Neural progenitor cell (in vitro differentiated cells): ENCODE measurements at regions not wholly inside any gene's neighbourhood (a gene's known extent, or its start where the extent isn't known, plus 50 kb on each side); places are given as distances from the start of the nearest gene placed in this dataset.

Experiments
- CTCF ChIP-seq: fragments of 200-600 bp; sonication (generic); IDR thresholded peaks from 2 replicates; pipeline ENCODE4 v1.5.1; 2017; ENCODE audit warnings: antibody characterized with exemption, mild to moderate bottlenecking
- EZH2 ChIP-seq: fragments of 200-600 bp; sonication (generic); IDR thresholded peaks from 2 replicates; pipeline ENCODE4 v1.6.1; 2017; ENCODE audit warnings: antibody characterized with exemption, mild to moderate bottlenecking, moderate library complexity

DNA sequence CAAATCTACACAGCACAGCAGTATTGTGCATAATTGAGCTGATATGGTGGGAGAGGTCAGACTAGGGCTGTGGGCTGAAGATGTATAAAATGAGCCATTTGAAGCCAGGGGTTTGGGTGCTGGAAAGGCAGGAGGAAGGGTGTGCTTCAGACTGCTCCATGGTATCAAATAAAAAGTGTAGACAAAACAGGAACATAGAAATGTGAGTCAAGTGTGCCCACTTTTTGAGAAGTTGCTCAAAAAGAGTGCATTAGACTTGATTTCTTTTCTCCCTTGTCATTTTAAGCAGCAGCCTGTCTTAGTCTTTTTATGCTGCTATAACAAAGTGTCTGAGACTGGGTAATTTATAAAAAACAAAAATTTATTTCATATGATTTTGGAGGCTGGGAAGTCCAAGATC lies 55.8 kb upstream of the ZFAND5 start:
- TF ChIP-seq CTCF, result no peak
- no peak for TF ChIP-seq EZH2
